CMK (cell line): ENCODE measurements at regions not wholly inside any gene's neighbourhood (a gene's known extent, or its start where the extent isn't known, plus 50 kb on each side); places are given as distances from the start of the nearest gene placed in this dataset.

ENCODE experiments used
- DNase-seq: peaks from one replicate; pipeline ENCODE4 v3.0.0-alpha.2; 2010; ENCODE audit warnings: low read depth

DNA sequence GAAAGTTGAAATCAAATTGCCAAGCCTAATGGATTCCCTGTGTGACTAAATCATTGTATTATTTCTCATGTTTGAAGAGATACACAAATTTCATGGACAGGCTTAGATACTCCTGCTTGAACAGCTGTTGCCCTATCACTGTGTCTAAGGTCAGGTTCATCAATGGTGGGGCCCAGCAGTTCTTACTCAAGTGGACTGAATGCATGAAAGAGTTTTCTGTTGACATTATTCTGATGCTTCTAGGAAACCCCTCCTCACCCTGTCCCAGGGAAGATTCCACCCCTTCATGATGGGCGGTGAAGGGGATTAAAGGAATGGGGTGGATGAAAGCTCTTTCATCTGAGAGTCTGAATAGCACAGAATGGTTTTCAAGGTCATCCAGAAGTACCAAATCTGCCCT, 148.8 kb downstream of the INO80D start:
- DNase-seq, result no peak

DNA sequence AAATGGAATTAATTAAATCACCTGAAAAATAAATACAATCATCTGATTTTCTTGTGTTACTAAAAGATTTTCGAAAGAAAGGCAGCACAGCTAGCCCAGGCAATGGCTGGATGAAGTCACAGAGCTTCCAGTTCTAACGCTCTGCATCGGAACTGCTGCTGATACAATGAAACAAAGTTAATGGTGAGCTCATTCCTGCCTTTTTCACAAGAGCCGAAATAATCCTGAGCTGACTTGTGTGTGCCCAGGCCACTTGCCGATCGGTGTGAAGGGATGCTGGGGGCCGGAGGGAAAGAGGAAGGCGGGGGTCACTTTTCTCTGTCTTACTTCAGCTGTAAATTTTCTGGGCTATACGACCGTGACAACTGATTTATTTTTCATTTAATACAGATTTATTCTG, 149.5 kb downstream of the INO80D start:
- no peak for DNase-seq

DNA sequence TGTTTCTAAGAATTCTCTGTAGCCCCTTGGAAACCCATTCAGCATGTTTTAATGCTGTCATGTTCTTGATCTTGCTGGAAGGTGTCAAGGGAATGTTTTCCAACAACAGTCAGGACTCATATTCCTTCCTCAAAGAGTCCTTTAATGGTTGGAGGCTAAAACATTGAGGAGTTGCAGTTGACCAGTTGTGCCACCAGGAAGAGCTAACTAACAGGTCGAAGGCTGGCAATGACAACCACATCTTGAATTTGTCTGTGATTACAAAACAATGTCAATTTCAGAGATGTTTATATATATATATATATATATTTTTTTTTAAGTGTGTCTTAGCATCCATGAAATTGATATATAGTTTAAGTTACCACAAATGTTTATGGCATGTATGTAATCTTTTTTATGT, 151.5 kb downstream of the INO80D start:
- DNase-seq, result no peak

DNA sequence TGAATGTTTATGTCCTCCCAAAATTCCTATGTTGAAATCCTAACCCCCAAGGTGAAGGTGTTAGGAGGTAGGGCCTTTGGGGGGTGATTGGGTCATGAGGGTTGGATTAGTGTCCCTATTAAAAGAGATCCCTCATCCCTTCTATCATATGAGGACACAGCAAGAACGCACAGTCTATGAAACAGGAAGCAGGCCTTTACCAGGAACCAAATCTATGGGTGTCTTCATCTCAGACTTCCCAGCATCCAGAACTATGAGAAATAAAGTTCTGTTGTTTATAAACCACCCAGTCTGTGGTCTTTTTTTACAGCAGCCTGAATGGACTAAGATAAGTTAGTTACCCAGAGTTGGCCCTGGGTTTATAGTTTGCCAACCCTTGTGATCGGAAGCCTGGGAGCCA, 153.1 kb downstream of the INO80D start:
- no peak for DNase-seq

DNA sequence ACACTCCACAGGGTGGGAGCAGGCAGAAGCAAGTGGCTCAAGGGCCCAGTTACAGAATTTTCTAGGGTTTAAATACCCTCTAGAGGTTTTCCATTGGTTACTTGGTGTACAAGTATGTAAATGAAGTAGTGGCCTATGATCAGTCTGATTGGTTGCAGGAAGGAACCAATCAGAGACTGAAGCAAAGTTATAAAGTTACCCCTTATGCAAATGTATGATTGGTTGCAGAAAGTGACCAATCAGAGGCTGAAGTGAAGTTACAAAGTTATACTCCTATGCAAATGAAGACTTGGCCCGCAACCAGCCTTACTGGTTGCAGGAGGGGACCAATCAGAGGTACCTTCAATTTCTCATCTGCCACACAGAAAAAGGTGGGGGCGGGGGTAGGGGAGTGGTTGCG, 154.6 kb downstream of the INO80D start:
- no peak for DNase-seq

DNA sequence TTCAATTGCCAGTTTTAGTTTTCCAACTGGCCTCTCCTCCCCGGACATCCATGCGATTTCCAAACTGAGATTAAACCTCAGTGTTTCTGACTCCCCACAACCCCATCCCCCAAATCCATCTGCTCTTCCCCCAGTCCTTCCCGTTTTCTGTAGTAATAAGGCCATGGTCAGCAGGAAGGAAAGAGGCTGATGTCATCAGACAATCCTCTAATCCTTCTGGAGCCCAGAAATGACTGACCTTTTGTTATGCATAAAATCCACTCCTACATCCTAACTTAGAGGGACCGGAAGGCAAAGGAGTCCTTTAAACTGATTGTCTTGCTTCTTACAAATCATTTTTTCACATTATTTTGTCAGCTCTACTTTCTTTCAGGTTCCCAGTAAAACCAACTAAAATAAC, 155.8 kb downstream of the INO80D start:
- DNase-seq, result no peak

DNA sequence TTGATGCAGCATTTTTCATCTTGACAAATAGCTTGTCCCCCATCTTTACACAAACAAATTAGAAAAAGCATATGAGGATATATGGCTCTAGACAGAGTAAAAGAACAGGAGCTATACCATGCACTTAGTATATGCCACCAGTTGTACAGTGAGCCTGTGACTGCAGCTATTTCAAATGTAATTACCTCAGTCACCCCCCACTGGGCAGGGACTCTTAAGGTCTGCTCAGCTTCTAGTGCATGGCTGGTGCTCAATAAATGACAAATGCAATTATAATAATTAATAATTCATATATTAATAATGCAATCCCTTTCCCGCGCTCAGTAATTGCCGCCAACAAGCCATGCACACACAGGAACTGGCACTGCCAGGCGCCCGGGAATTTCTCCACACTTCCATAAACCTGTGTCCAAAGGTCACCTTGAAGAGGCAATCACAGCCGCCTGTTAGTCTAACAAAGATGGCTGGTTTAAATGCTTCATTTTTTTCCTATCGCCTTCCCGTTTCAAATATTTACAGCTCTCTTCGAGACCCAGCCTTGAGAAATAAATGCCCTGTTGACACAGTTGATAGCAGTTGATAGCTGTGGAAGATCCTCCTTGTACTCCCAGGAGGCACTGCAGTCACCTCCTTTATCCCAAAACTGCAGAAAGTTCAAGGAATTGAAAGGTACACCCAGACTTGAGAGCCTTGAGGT, 156.6 kb downstream of the INO80D start:
- DNase-seq, result no peak

DNA sequence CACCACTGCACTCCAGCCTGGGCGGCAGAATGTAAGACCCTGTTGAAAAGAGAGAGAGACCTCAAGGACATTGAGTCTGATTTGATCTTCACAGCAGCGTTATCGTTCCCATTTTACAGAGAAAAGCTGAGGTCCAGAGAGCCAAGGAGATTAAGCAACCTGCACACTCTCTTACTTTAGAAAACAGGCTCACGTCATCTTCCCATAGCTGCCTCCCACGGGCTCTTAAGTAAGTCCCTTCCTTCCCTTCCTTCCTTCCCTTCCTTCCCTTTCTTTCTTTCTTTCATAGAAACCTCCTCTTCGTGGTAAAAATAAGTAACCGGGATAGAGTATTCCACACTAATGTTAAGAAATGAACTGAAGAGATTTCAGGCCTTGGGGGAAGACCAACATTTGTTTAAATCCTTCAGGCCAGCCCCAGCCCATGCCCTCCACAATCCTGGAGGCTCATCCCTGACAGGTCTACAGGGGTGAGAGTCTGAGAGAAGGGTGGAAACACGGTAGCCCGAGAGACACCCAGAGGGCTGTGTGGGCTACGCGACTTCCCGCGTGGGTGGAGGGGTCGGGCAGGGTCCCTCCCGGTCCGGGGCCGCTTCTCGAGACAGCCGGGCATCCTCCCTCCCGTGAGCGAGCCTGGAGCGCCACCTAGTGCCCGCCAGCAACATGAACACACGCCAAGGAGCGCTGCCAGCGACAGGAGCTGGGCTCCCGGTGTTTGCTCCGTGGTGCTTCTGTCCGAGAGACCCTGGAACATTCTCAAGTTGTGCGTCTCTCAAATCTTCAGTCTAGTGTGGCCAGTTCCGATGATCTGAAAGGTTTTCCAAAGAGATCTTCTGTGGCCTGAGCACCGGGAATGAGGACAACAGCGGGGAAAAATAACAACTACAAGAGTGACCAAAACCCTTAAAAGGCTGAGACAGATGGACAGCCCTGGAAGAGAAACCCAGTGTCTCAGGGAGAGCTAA, 160.3 kb downstream of the INO80D start:
- DNase-seq, result peak; percentile 31

DNA sequence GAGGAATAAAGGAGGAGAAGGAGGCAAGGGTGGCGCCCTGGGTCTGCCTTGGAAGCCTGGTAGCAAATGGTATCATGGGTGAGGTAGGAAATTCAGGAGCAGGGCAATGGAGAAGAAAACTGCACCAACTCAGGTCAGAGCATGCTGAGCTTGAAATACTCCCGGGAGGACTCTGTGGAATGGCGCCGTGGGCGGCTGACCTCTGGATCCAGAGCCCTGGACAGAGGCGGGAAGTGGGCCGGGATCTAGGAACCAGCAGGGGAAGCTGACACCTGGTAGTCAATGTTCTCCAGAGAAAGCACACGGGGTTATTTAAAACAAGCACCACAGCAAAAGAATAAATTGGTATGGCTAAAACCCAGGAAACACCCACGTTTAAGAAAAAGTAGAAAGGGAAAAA, 161.3 kb downstream of the INO80D start:
- DNase-seq, result no peak

DNA sequence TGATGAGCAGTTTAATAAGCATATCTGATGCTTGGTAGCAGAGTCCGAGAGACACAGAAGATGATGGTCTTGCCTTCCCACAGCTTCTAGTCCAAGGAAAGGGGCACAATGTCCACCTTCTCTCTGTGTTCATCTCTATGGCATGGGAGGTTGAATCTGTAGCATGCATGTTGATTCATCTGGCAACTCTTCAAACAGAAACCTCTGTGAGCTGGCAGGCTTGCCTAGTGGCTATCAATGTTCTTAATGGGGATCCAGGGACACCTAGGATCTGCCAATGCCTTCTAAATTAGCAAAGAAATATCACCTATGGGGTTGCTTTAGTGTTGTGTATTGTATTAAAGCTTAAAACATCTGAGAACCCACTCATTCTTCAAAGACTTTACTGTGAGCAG, 170.8 kb downstream of the INO80D start:
- no peak for DNase-seq

DNA sequence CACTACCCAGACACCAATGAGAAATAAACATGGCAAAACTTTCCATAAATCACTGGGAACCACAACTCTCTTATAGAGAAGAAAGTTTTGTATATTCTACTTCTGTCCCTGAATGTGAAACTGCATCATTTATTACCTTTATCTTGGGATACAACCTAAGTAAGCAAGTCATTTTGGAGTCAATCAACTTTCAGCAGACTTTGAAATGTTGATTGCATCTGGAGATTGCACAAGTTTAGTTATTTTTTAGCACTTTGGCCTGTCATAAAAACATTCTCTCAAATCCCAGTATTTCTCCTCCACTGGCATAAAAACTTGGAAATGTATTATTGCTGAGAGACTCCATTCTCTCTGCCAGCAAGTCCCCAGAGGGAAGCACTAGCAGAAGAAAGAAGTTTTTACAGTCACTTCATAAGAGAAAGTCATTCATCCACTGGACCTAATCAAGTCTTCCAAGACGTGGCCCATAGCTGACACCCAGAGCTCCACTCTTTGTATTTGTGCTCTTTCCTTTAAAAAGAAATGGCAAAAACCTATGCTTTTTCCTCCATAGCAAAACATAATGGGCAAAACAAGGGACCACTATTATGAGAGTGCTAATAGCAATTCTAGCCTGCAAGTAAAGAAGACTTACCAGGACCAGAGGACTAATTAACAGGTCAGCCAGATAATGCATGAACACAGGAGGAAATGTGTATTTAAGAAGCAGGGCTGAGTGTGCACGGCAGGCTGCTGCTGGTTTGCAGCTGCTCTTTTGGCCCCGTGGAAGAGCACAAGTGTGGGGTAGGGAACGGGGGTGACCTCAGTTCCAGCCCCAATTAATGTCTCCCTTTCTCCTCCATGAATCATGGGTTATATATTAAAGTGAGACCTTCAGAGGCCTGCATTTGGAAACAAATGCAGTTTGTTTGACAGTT, 171.5 kb downstream of the INO80D start:
- DNase-seq, result no peak

DNA sequence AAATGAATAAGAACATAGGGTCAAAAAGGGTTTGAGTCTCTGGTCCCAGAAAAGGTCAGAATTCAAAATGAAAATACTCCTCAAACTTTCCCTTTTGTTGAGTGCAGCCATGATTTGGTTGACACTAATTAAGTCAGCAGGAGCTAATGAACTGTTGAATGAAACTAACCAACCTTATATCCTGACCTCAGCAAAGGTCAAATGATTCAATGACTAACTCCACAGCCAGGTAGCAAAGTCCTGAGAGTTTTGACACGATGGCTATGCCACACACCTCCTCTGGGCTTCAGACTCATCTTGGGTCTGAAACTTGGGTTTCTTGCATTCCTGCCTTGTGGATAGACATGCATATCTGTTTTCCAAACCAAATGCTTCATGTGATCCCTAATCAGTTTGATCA, 172.3 kb downstream of the INO80D start:
- no peak for DNase-seq

DNA sequence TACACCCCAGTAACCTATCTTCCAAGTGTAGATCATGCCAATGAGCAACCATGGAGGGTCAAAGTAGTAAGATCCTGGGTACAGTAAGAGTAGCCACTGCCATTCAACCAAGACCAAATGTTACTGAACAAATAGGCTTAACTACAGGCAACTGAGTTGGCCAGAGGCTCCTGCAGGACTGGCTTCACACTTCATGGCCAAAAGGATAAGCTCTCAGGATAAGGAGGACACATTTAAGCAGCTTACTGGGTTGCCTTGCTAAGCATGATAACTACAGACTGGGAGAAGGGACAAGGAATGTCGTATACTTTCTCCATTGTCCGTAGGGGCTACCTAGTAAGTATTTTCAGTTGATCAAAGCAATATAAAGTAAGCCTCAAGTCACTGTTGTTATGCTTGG, 174.7 kb downstream of the INO80D start:
- DNase-seq, result no peak

DNA sequence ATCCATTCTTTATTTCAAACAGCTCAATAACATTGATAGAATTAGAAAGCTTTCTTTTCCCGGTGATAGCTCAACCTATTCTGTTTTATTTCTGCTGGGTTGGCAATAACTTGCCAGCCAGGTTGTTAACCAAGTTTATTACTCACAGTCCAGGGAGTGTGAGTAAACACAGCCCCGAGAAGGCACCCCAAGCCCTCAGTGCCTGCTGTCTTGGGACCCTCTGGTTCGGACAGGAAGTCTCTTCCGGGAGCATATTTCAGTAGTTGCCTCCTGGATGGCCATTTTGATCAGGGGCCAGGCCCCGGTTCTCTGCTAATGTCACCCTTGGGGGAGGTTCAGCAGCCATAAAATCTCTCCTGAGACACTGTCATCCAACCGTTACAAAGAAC, 176.8 kb downstream of the INO80D start:
- DNase-seq, result no peak

DNA sequence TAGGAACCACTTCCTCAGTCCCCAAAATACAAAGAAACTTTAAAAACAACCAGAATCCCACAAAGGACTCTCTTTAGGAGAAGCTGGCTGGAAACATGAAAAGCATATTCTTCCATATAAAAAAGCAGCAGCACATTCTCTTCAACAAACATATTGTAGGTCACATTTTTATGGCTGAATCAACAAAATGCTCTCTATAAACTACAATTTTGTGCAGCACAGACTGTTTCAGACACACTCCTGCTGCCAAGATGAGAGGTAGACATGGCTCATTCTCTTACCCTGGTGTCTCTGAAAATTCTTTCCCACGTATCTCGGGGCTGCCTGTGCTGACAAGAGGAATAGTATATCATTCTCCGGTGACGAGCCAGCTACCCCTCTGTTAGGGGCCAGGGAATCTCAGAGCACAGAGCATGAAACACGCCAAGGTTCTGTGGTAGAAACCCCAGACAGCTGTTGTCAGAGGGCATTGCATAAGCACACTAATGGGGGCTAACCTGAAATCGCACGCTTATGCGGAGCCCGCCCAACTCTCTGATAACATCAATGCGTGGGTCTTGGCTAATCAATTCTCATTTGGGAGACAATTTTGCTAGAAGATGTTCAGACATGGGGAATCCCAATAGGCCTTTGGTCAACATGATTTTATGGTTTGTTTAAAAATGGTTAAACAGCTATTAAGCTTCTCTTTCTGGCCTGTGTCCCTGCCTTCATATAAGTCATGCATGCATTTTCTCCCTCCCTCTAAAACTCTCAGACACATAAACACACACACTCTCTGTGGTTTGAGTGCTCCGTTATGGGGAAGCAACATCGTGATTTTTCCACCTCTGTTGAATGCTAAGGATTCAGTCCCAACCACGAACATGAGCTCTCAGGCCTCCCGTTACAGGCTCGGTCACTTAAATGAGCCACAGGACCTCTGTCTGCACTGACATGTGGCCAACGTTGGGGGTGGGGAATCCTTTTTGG, 177.5 kb downstream of the INO80D start:
- no peak for DNase-seq

DNA sequence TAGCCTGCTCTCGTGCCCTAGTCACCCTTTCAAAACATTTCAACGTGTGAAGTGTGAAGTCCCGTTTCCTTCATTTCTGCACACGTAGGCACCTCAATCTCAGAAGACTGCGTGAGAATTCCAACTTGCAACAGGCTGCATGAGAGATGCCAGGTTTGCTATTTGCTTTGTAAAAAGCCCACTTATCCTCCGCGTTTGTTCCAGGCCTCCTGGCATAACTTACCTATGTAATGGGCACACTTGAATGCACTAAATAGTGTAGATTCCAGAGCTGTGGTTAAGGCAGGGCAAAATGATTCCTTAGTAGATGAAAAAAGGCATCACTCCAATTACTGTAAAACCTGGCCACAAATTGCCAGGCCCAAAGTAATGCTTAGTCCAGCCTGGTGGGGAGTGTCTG, 179.6 kb downstream of the INO80D start:
- DNase-seq, result no peak

DNA sequence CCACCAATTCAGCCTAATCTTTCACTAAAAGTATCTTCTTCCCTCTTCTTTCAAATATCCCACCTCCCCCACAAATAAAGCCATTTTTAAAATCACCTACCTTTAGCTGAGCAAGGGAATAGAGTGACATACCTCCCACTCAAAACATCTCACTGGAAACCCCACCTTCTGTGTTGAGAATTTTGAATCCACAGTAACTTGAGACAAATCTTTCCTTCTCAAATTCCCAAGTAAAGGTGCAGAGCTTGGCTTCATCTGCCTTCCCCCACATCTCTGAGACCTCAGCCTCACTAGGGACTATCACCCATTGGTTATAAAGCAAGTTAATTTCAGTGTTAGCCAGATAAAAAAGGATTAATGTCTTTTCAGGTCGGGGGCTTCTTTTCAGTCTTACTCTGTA, 180.4 kb downstream of the INO80D start:
- DNase-seq, result no peak

DNA sequence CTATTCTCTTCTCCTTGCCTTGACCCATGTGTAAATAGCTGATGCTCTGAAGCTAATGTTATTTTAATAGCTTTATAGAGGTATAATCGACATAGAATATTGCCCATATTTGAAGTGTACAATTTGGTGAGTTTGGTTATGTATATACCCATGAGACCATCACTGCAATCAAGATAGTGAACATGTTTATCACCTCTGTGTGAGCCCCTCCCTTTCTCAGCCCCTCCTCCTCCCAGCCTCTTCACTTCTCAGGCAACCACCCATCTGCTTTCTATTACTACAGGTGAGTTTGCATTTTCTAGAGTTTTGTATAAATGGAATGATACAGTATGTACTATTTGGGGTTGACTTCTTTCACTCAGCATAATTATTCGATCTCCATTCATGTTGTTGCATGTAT, 181.1 kb downstream of the INO80D start:
- no peak for DNase-seq

DNA sequence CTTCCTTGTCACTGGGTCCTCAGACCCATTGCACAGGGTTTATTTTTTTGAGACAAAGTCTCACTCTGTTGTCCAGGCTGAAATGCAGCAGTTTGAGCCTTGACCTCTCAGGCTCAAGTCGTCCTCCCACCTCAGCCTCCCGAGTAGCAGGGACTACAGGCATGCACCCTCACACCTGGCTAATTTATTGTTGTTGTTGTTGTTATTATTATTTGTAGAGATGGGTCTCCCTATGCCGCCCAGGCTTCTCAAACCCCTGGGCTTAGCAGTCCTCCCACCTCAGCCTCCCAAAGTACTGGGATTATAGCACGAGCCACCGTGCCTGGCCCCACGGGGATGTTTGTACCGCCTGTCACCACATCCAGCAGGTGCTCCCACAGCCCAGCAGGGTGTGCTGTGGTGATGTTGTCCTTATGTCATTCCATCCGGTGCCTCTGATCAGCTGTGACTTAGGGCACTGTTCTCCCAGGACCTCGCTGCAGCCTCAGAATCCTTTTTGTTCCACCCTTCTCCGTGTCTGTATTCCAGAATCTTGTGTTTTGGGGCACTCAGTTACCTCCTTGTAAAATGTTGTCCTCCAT, 182.3 kb downstream of the INO80D start:
- no peak for DNase-seq

DNA sequence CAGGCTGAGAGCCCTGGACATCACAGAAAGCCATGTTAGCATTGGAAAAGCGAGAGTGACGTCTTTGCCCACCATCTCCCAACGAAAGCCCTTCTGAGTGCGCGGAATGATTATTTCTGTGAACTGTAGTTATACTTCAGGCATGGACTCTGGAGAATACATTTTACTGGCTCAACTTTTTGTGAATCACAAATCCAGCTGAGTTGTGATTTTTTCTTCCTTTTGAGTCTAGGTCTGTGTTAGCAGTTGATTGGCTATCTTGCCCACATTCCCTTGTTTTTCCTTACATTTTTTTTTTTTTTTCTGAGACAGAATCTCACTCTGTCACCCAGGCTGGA, 183.1 kb downstream of the INO80D start:
- DNase-seq, result no peak
